H9 (cell line): ENCODE measurements at regions not wholly inside any gene's neighbourhood (a gene's known extent, or its start where the extent isn't known, plus 50 kb on each side); places are given as distances from the start of the nearest gene placed in this dataset.

Experiments
- DNase-seq: peaks from one replicate; pipeline ENCODE4 v3.0.0-alpha.2; 2017
- H2AFZ ChIP-seq: one replicate; pipeline ENCODE4 v1.6.1; 2013; ENCODE audit warnings: mild to moderate bottlenecking, low read length, control low read depth, moderate library complexity
- H2AK5ac ChIP-seq: 2 replicates; pipeline ENCODE4 v1.6.1; 2013; ENCODE audit warnings: low read length, control low read depth, mixed read lengths; ENCODE audit not compliant: insufficient read length
- H2BK120ac ChIP-seq: one replicate; pipeline ENCODE4 v1.6.1; 2013; ENCODE audit warnings: low read depth, mild to moderate bottlenecking, low read length, control low read depth, inconsistent platforms; ENCODE audit not compliant: poor library complexity, severe bottlenecking
- H2BK12ac ChIP-seq: 2 replicates; pipeline ENCODE4 v1.6.1; 2013; ENCODE audit warnings: low read length, control low read depth, mixed read lengths, low read depth; ENCODE audit not compliant: insufficient read length
- H2BK15ac ChIP-seq: 2 replicates; pipeline ENCODE4 v1.6.1; 2013; ENCODE audit warnings: low read depth, low read length, control low read depth
- H2BK20ac ChIP-seq: one replicate; pipeline ENCODE4 v1.6.1; 2013; ENCODE audit warnings: low read depth, mild to moderate bottlenecking, low read length, control low read depth, inconsistent platforms; ENCODE audit not compliant: poor library complexity, severe bottlenecking
- H2BK5ac ChIP-seq: 2 replicates; pipeline ENCODE4 v1.6.1; 2013; ENCODE audit warnings: low read length, control low read depth, mixed read lengths; ENCODE audit not compliant: insufficient read length
- H3K14ac ChIP-seq: 2 replicates; pipeline ENCODE4 v1.6.1; 2013; ENCODE audit warnings: low read length, control low read depth; ENCODE audit not compliant: insufficient read depth
- H3K18ac ChIP-seq: 2 replicates; pipeline ENCODE4 v1.6.1; 2013; ENCODE audit warnings: low read depth, mild to moderate bottlenecking, mixed read lengths, low read length, control low read depth; ENCODE audit not compliant: insufficient read length
- H3K23ac ChIP-seq: 2 replicates; pipeline ENCODE4 v1.6.1; 2013; ENCODE audit warnings: low read length, control low read depth, mixed read lengths, low read depth; ENCODE audit not compliant: insufficient read length
- H3K23me2 ChIP-seq: 2 replicates; pipeline ENCODE4 v1.6.1; 2013; ENCODE audit warnings: low read depth, mild to moderate bottlenecking, mixed read lengths, low read length, control low read depth; ENCODE audit not compliant: insufficient read length, poor library complexity, severe bottlenecking
- H3K27ac ChIP-seq: 2 replicates; pipeline ENCODE4 v1.5.1; 2013; ENCODE audit warnings: low read length, control low read depth, mixed read lengths, low read depth; ENCODE audit not compliant: insufficient read length
- H3K27me3 ChIP-seq: 2 replicates; pipeline ENCODE4 v1.6.1; 2013; ENCODE audit warnings: low read length, control low read depth, inconsistent platforms; ENCODE audit not compliant: insufficient read depth
- H3K4ac ChIP-seq: 2 replicates; pipeline ENCODE4 v1.6.1; 2013; ENCODE audit warnings: low read depth, mild to moderate bottlenecking, control low read depth, inconsistent platforms, low read length, moderate library complexity
- H3K4me1 ChIP-seq: 2 replicates; pipeline ENCODE4 v1.6.1; 2013; ENCODE audit warnings: low read length, control low read depth, inconsistent platforms; ENCODE audit not compliant: insufficient read depth
- H3K4me2 ChIP-seq: 2 replicates; pipeline ENCODE4 v1.6.1; 2013; ENCODE audit warnings: low read length, control low read depth, mixed read lengths; ENCODE audit not compliant: insufficient read length, insufficient read depth
- H3K56ac ChIP-seq: 2 replicates; pipeline ENCODE4 v1.6.1; 2013; ENCODE audit warnings: low read depth, mild to moderate bottlenecking, mixed read lengths, low read length, control low read depth; ENCODE audit not compliant: insufficient read length
- H3K79me1 ChIP-seq: 2 replicates; pipeline ENCODE4 v1.6.1; 2013; ENCODE audit warnings: low read depth, mild to moderate bottlenecking, moderate library complexity, low read length, control low read depth, inconsistent platforms; ENCODE audit not compliant: insufficient read depth, poor library complexity, severe bottlenecking
- H3K79me2 ChIP-seq: 2 replicates; pipeline ENCODE4 v1.6.1; 2013; ENCODE audit warnings: low read length, control low read depth, inconsistent platforms; ENCODE audit not compliant: insufficient read depth
- H3K9ac ChIP-seq: 2 replicates; pipeline ENCODE4 v1.6.1; 2013; ENCODE audit warnings: low read length, control low read depth, mixed read lengths; ENCODE audit not compliant: insufficient read length; ENCODE audit errors: extremely low read depth
- H3K9me3 ChIP-seq: one replicate; pipeline ENCODE4 v1.6.1; 2013; ENCODE audit warnings: low read depth, low read length, inconsistent platforms; ENCODE audit not compliant: control insufficient read depth
- H3T11ph ChIP-seq: one replicate; pipeline ENCODE4 v1.6.1; 2013; ENCODE audit warnings: mild to moderate bottlenecking, low read length, control low read depth, inconsistent platforms
- H4K20me1 ChIP-seq: one replicate; pipeline ENCODE4 v1.6.1; 2013; ENCODE audit not compliant: control insufficient read depth, insufficient read length, insufficient read depth
- H4K5ac ChIP-seq: 2 replicates; pipeline ENCODE4 v1.6.1; 2013; ENCODE audit warnings: low read depth, mild to moderate bottlenecking, mixed read lengths, low read length, control low read depth; ENCODE audit not compliant: insufficient read length
- H4K8ac ChIP-seq: replicated peaks from 2 replicates; pipeline ENCODE4 v1.6.1; 2013; ENCODE audit warnings: low read length, control low read depth, mixed read lengths, low read depth; ENCODE audit not compliant: insufficient read length
- H4K91ac ChIP-seq: 2 replicates; pipeline ENCODE4 v1.6.1; 2013; ENCODE audit warnings: low read depth, mild to moderate bottlenecking, moderate library complexity, mixed read lengths, low read length, control low read depth; ENCODE audit not compliant: insufficient read length
- H3K27ac Mint-ChIP-seq, 3 experiments: 2 replicates in 2 of 3; 3 replicates in 1 of 3; pipeline ENCODE4 v1.8.0; 2020 to 2021; ENCODE audit warnings: mixed read lengths in 3 of 3, mild to moderate bottlenecking in 1 of 3, moderate library complexity in 1 of 3
- H3K27me3 Mint-ChIP-seq: 2 replicates; pipeline ENCODE4 v1.8.0; 2021; ENCODE audit warnings: low read depth, mild to moderate bottlenecking, moderate library complexity, mixed read lengths
- H3K36me3 Mint-ChIP-seq, 3 experiments: 2 replicates in 2 of 3; 3 replicates in 1 of 3; pipeline ENCODE4 v1.8.0; 2020 to 2021; ENCODE audit warnings: low read depth in 3 of 3, mixed read lengths in 3 of 3; ENCODE audit not compliant: insufficient read depth in 1 of 3
- H3K4me1 Mint-ChIP-seq, 2 experiments: 2 replicates each; pipeline ENCODE4 v1.8.0; 2020; ENCODE audit warnings: mixed read lengths in 2 of 2
- H3K4me3 Mint-ChIP-seq, 2 experiments: 2 replicates in 1 of 2; 3 replicates in 1 of 2; pipeline ENCODE4 v1.8.0; 2020 to 2021; ENCODE audit warnings: mild to moderate bottlenecking in 2 of 2, mixed read lengths in 2 of 2, moderate library complexity in 1 of 2
- H3K9me3 Mint-ChIP-seq, 2 experiments: 2 replicates in 1 of 2; 3 replicates in 1 of 2; pipeline ENCODE4 v1.8.0; 2020; ENCODE audit warnings: mild to moderate bottlenecking in 2 of 2, mixed read lengths in 2 of 2, moderate library complexity in 1 of 2
- WGBS: extraction: QIAGEN DNeasy Blood & Tissue Kit; methylation state at CpG from one replicate; pipeline ENCODE4 v1.1.7; 2013; ENCODE audit warnings: missing lambda C conversion rate, low lambda C conversion rate, mixed read lengths; ENCODE audit not compliant: insufficient read length; ENCODE audit errors: extremely low coverage; 5-methylcytosine and 5-hydroxymethylcytosine counted together
- TF ChIP-seq, protein P1 (sequence below): fragments of 200-600 bp; sonication (generic); conservative IDR thresholded peaks from 3 replicates; pipeline ENCODE4 v1.8.0; 2021; ENCODE audit warnings: antibody characterized with exemption, mild to moderate bottlenecking

GRCh38 chr14:98274596-98274995 is 997.4 kb downstream of the BCL11B start:
- Histone ChIP-seq H4K5ac (no peak overlapping the region), H2BK12ac (no peak overlapping the region), H3K27ac (no peak overlapping the region), H3K23me2 (no peaks in the 10 kb centered on the region), H2BK5ac (no peak overlapping the region), H3K14ac (no peak overlapping the region), H4K91ac (no peak overlapping the region), H3T11ph (no peak overlapping the region), H2BK15ac (no peak overlapping the region), H3K79me2 (no peaks in the 10 kb centered on the region), H3K9ac (no peak overlapping the region), H2BK20ac (no peak overlapping the region), H3K4me2 (no peak overlapping the region), H3K4ac (no peak overlapping the region), H3K9me3 (no peaks in the 10 kb centered on the region), H3K79me1 (no peaks in the 10 kb centered on the region), H3K18ac (no peak overlapping the region), H3K27me3 (no peaks in the 10 kb centered on the region), H3K23ac (no peak overlapping the region), H3K56ac (no peak overlapping the region), H4K8ac (no peak overlapping the region), H4K20me1 (no peaks in the 10 kb centered on the region), H2AFZ (no peak overlapping the region), H3K4me1 (no peaks in the 10 kb centered on the region), H2BK120ac (no peak overlapping the region), H2AK5ac (no peak overlapping the region)
- DNase-seq, result no peak
- Mint-ChIP-seq H3K27me3 (peaks cover 6% of the 10 kb centered on the region), H3K4me1 (no peaks in the 10 kb centered on the region), H3K9me3 (peaks cover 0 to 2% of the 10 kb centered on the region in 2 experiments; a peak in 4 of 5 replicates), H3K27ac (no peak overlapping the region; a peak in 1 of 7 replicates), H3K36me3 (no peaks in the 10 kb centered on the region; a peak in 2 of 7 replicates), H3K4me3 (no peak overlapping the region)
- WGBS, result no CpG with 5 or more reads among the region's 8 CpGs
- TF ChIP-seq, protein P1, sequence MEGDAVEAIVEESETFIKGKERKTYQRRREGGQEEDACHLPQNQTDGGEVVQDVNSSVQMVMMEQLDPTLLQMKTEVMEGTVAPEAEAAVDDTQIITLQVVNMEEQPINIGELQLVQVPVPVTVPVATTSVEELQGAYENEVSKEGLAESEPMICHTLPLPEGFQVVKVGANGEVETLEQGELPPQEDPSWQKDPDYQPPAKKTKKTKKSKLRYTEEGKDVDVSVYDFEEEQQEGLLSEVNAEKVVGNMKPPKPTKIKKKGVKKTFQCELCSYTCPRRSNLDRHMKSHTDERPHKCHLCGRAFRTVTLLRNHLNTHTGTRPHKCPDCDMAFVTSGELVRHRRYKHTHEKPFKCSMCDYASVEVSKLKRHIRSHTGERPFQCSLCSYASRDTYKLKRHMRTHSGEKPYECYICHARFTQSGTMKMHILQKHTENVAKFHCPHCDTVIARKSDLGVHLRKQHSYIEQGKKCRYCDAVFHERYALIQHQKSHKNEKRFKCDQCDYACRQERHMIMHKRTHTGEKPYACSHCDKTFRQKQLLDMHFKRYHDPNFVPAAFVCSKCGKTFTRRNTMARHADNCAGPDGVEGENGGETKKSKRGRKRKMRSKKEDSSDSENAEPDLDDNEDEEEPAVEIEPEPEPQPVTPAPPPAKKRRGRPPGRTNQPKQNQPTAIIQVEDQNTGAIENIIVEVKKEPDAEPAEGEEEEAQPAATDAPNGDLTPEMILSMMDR, result no peak
